Sigmoid colon (tissue), 6 donors: ENCODE measurements at regions not wholly inside any gene's neighbourhood (a gene's known extent, or its start where the extent isn't known, plus 50 kb on each side); places are given as distances from the start of the nearest gene placed in this dataset.

Experiments used
- DNase-seq: peaks from one replicate; pipeline ENCODE4 v3.0.0-alpha.2; 2019
- H3K27ac ChIP-seq, 4 donors: fragments of 200-600 bp; sonication (generic); one replicate each; pipeline ENCODE4 v1.5.1; 2016 to 2019; ENCODE audit warnings: mild to moderate bottlenecking in 1 of 4
- H3K27me3 ChIP-seq, 3 donors: fragments of 200-600 bp; sonication (generic); one replicate each; pipeline ENCODE4 v1.5.1; 2019; ENCODE audit warnings: mild to moderate bottlenecking in 1 of 3
- H3K36me3 ChIP-seq, 4 donors: fragments of 200-600 bp; sonication (generic); one replicate each; pipeline ENCODE4 v1.5.1; 2016 to 2019
- H3K4me1 ChIP-seq, 4 donors: fragments of 200-600 bp; sonication (generic); one replicate each; pipeline ENCODE4 v1.5.1; 2017 to 2019
- H3K4me3 ChIP-seq, 4 donors: fragments of 200-600 bp; sonication (generic); one replicate each; pipeline ENCODE4 v1.5.1; 2017 to 2019; ENCODE audit warnings: mild to moderate bottlenecking in 2 of 4, moderate library complexity in 1 of 4
- H3K9me3 ChIP-seq, 4 donors: fragments of 200-600 bp in 3 of 4; sonication (generic) in 3 of 4; one replicate each; pipeline versions ENCODE4 v1.5.1 to v1.6.1; 2013 to 2019
- EP300 ChIP-seq, 4 donors: sonication (generic); formaldehyde crosslinking; IDR thresholded peaks; one replicate each; pipeline ENCODE4 v1.6.1; 2017; ENCODE audit warnings: antibody characterized with exemption in 4 of 4
- POLR2A ChIP-seq, 2 donors: fragments of 450-650 bp; IDR thresholded peaks; one replicate each; pipeline ENCODE4 v1.6.1; 2016; ENCODE audit warnings: antibody characterized with exemption in 2 of 2, mild to moderate bottlenecking in 2 of 2, moderate library complexity in 2 of 2
- POLR2AphosphoS5 ChIP-seq, 4 donors: sonication (generic); formaldehyde crosslinking; IDR thresholded peaks; one replicate each; pipeline ENCODE4 v1.6.1; 2017; ENCODE audit warnings: antibody characterized with exemption in 4 of 4
- WGBS, 2 donors: extraction: QIAGEN DNeasy Blood & Tissue Kit; methylation state at CpG; one replicate each; pipeline ENCODE4 v1.1.7; 2013; 5-methylcytosine and 5-hydroxymethylcytosine counted together
- intact Hi-C: fragments of 100-400 bp; cut with DNase I; formaldehyde crosslinking; loops from one replicate; pipeline ENCODE4 v1.15.1; 2023
- TF ChIP-seq, protein P1 (sequence below), 4 experiments: fragments of 450-650 bp in 3 of 4; fragments of 200-600 bp in 1 of 4; IDR thresholded peaks; one replicate each; pipeline ENCODE4 v1.5.1; 2016 to 2019; ENCODE audit warnings: antibody characterized with exemption in 4 of 4, mild to moderate bottlenecking in 3 of 4, moderate library complexity in 2 of 4
- donor health status: healthy with polysubstance abuse.
- donor health status: healthy.

DNA sequence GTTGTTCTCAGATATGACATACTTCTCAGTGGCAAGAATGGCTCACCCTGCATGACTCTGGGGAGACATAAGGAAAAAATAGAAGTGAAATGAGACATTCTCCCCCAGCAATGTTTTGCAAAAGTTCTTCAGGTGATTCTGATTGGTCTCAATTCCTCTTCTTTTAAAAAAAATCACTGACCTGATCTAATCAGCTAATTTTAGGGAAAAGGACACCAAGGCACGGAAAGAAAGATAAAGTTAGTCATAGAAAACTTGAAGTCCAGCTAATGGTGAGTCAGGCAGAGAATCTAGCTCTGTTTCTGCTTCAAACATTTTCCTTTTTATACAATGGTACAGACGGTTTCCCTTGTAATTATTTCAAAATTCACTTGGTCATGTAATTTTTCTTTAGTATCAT lies 1018.9 kb upstream of the ARRDC3 start:
- no peak for TF ChIP-seq EP300 (IDR thresholded peaks at IDR 0.05)
- TF ChIP-seq POLR2A (IDR thresholded peaks at IDR 0.05): no peak
- TF ChIP-seq POLR2AphosphoS5 (IDR thresholded peaks at IDR 0.05): no peak
- TF ChIP-seq, protein P1, sequence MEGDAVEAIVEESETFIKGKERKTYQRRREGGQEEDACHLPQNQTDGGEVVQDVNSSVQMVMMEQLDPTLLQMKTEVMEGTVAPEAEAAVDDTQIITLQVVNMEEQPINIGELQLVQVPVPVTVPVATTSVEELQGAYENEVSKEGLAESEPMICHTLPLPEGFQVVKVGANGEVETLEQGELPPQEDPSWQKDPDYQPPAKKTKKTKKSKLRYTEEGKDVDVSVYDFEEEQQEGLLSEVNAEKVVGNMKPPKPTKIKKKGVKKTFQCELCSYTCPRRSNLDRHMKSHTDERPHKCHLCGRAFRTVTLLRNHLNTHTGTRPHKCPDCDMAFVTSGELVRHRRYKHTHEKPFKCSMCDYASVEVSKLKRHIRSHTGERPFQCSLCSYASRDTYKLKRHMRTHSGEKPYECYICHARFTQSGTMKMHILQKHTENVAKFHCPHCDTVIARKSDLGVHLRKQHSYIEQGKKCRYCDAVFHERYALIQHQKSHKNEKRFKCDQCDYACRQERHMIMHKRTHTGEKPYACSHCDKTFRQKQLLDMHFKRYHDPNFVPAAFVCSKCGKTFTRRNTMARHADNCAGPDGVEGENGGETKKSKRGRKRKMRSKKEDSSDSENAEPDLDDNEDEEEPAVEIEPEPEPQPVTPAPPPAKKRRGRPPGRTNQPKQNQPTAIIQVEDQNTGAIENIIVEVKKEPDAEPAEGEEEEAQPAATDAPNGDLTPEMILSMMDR (IDR thresholded peaks at IDR 0.05): no peak

DNA sequence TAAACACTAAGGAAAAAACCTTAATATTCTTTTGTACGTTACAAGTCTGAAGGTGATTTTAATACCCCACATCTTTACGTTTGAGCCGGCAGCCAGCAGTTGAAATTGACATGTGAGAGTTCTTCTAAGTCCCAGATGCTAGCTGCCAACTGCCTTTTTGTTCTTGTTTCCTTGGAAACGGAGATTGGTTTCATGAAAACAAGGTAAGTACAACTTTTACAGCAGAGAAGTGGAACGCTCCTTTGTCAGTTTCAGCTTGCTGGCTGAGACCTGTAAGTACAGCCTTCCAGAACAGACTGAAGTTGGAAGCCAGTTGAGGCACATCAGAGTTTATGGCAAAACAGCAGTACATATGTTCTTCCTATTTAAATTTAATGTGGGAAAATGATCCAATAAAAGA lies 1018.4 kb upstream of the ARRDC3 start:
- Histone ChIP-seq H3K27ac (no peak overlapping the region), H3K9me3 (no peaks in the 10 kb centered on the region), H3K4me3 (no peak overlapping the region), H3K4me1 (no peaks in the 10 kb centered on the region), H3K36me3 (no peaks in the 10 kb centered on the region), H3K27me3 (no peaks in the 10 kb centered on the region)
- WGBS, 2 donors: 53 to 59% methylated on average over 5 of the region's 5 CpGs
- intact Hi-C loops: no loop called here
- no peak for TF ChIP-seq POLR2AphosphoS5 (IDR thresholded peaks at IDR 0.05)
- TF ChIP-seq, protein P1 (IDR thresholded peaks at IDR 0.05): no peak
- no peak for TF ChIP-seq EP300 (IDR thresholded peaks at IDR 0.05)
- TF ChIP-seq POLR2A (IDR thresholded peaks at IDR 0.05): no peak
- no peak for DNase-seq

More for the DNA sequence above, 1018.9 kb upstream of the ARRDC3 start:
- Histone ChIP-seq H3K9me3 (no peaks in the 10 kb centered on the region), H3K4me3 (no peak overlapping the region), H3K36me3 (no peaks in the 10 kb centered on the region), H3K27ac (no peak overlapping the region), H3K27me3 (no peaks in the 10 kb centered on the region), H3K4me1 (no peaks in the 10 kb centered on the region)
- no peak for DNase-seq
- intact Hi-C loops: no loop called here
- WGBS, 2 donors: 65 to 81% methylated on average over 2 of the region's 2 CpGs

DNA sequence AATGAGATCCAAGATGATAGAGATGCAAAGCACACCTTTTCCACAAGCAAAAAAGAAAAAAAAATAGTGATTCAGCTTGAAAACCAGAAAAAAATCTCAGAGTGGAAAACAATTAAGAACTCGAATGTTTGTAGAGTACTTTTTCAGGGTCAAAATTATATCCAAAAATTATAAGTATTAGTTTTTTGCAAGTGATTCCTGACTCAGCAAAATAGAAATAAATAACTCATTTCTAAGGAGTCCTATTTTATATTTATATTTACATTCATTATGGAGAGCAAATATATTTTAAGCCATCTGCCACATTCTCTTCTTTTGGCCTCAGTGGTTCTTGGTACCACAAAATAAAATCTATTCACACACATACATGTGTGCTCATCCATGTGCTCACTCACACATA lies 1011.8 kb upstream of the ARRDC3 start:
- TF ChIP-seq EP300 (IDR thresholded peaks at IDR 0.05) (no peak), POLR2AphosphoS5 (IDR thresholded peaks at IDR 0.05) (no peak), POLR2A (IDR thresholded peaks at IDR 0.05) (no peak)
- TF ChIP-seq, protein P1 (IDR thresholded peaks at IDR 0.05): no peak
- no peak for DNase-seq
- Histone ChIP-seq H3K4me3 (no peak overlapping the region), H3K9me3 (no peaks in the 10 kb centered on the region), H3K27me3 (no peaks in the 10 kb centered on the region), H3K4me1 (no peaks in the 10 kb centered on the region), H3K36me3 (no peaks in the 10 kb centered on the region), H3K27ac (no peak overlapping the region)
- intact Hi-C loops: no loop called here
- 69 to 83% methylated on average over 1 of the region's 1 CpG for WGBS, 2 donors

DNA sequence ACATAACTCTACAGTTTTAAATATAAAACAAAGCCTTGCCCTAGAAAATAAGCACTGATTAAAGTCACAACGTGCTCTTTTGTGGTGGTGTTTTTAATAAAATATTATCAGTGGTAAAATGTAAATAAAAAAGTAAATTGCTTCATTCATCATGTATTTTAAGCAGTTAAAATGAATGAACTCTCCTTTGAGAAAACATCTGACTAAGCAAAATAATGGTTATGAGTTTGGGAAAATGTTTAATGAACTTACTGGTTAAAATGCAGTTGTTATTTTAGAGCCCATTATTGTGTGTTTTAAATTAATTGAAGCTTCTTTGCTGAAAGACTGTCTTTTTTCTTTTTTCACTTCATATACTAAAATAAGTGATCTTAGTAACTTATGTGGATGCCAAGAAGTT lies 1007.5 kb upstream of the ARRDC3 start:
- no peaks in the 10 kb centered on the region for H3K36me3 ChIP-seq
- H3K27me3 ChIP-seq: no peaks in the 10 kb centered on the region
- WGBS, 2 donors: 39 to 49% methylated on average over 1 of the region's 1 CpG
- no peak for DNase-seq
- H3K9me3 ChIP-seq: no peaks in the 10 kb centered on the region
- no peaks in the 10 kb centered on the region for H3K4me1 ChIP-seq
- TF ChIP-seq POLR2A (IDR thresholded peaks at IDR 0.05) (no peak), EP300 (IDR thresholded peaks at IDR 0.05) (no peak), POLR2AphosphoS5 (IDR thresholded peaks at IDR 0.05) (no peak)
- TF ChIP-seq, protein P1 (IDR thresholded peaks at IDR 0.05): no peak
- intact Hi-C loops: no loop called here
- H3K4me3 ChIP-seq: no peak overlapping the region
- H3K27ac ChIP-seq: no peak overlapping the region

DNA sequence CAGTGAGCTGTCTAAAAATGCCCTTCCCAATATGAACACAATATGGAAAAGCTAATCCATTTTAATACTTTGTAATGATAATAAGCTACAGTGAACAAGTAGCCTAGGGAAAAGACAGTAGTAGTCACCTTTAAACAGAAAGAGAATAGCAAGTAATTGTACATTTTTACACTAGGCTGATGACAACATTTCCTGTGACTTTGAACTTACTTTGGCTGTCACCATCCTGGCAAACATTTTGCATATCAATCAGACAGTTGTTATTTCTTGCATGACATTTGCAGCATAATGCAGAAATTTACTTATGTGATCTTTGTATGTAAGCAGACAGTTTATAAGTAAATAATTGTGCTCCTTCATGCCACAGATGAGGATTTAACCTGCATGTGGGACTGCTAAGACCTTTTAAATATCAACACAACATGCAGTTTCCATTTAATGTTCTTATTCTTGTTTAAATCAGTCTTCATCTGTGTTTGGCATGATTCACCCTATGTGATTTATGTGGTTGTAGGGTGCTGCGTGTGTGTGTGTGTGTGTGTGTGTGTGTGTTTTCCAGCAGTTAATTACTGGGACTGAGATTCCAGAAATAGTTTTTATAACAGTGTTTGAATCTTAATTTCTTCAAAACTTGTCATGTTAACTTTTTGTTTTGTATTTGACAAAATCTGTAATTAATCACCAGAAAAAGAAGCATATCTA lies 997.1 kb upstream of the ARRDC3 start:
- TF ChIP-seq EP300 (IDR thresholded peaks at IDR 0.05) (no peak), POLR2AphosphoS5 (IDR thresholded peaks at IDR 0.05) (no peak), POLR2A (IDR thresholded peaks at IDR 0.05) (no peak)
- TF ChIP-seq, protein P1 (IDR thresholded peaks at IDR 0.05): no peak
- no peak for DNase-seq
- Histone ChIP-seq H3K9me3 (no peaks in the 10 kb centered on the region), H3K27ac (no peak overlapping the region), H3K4me3 (no peak overlapping the region), H3K27me3 (no peaks in the 10 kb centered on the region), H3K36me3 (no peaks in the 10 kb centered on the region), H3K4me1 (no peaks in the 10 kb centered on the region)
- 45% methylated on average over 1 of the region's 1 CpG for WGBS, 2 donors
- intact Hi-C loops: no loop called here
